Ishikawa (cell line): ENCODE measurements at regions not wholly inside any gene's neighbourhood (a gene's known extent, or its start where the extent isn't known, plus 50 kb on each side); places are given as distances from the start of the nearest gene placed in this dataset.

Experiments
- CEBPB ChIP-seq: IDR thresholded peaks from 2 replicates; pipeline ENCODE4 v1.6.1; 2012
- EGR1 ChIP-seq: IDR thresholded peaks from 2 replicates; pipeline ENCODE4 v1.6.1; 2012
- EP300 ChIP-seq: IDR thresholded peaks from 2 replicates; pipeline ENCODE4 v1.6.1; 2012; ENCODE audit warnings: borderline replicate concordance
- FOXM1 ChIP-seq: IDR thresholded peaks from 2 replicates; pipeline ENCODE4 v1.6.1; 2012; ENCODE audit warnings: low read depth, borderline replicate concordance
- MAX ChIP-seq: IDR thresholded peaks from 2 replicates; pipeline ENCODE4 v1.6.1; 2012
- NFIC ChIP-seq: IDR thresholded peaks from 2 replicates; pipeline ENCODE4 v1.6.1; 2012
- RAD21 ChIP-seq: IDR thresholded peaks from 2 replicates; pipeline ENCODE4 v1.6.1; 2012; ENCODE audit warnings: low read depth
- REST ChIP-seq: IDR thresholded peaks from 2 replicates; pipeline ENCODE4 v1.6.1; 2012; ENCODE audit warnings: low read depth, mild to moderate bottlenecking
- TAF1 ChIP-seq: IDR thresholded peaks from 2 replicates; pipeline ENCODE4 v1.6.1; 2012; ENCODE audit warnings: low read depth, mild to moderate bottlenecking
- TCF12 ChIP-seq: IDR thresholded peaks from 2 replicates; pipeline ENCODE4 v1.6.1; 2012; ENCODE audit warnings: low read depth
- TEAD4 ChIP-seq: IDR thresholded peaks from 2 replicates; pipeline ENCODE4 v1.6.1; 2012
- YY1 ChIP-seq: IDR thresholded peaks from 2 replicates; pipeline ENCODE4 v1.6.1; 2012; ENCODE audit warnings: low read depth

DNA sequence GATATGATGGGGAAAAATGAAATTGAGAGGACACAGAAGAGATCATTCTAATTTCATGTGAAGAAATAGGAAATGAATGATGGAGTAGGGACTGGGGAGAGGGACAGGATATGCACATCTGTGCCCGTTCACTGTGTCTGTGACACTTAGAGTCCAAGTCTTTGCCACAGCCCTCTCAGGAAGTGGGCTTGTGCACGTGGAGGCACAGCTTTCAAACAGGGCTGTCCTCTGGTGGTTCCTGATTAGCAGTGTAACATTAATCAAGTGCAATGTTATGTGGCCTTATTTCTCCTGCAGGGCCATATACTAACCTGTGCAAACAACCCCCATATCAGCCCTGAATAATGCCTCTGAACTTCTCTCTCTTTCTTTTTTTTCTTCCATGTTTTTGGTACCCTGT is 312.2 kb upstream of the FAM98A start:
- no peak for TF ChIP-seq REST
- no peak for TF ChIP-seq EP300
- TF ChIP-seq RAD21, result no peak
- no peak for TF ChIP-seq MAX
- no peak for TF ChIP-seq FOXM1
- no peak for TF ChIP-seq CEBPB
- TF ChIP-seq TAF1, result no peak
- no peak for TF ChIP-seq YY1
- no peak for TF ChIP-seq TEAD4
- TF ChIP-seq NFIC, result no peak
- TF ChIP-seq TCF12, result no peak
- TF ChIP-seq EGR1, result no peak
